Osteoblast (primary cell): ENCODE measurements at regions not wholly inside any gene's neighbourhood (a gene's known extent, or its start where the extent isn't known, plus 50 kb on each side); places are given as distances from the start of the nearest gene placed in this dataset.
A peak's percentile ranks its signal among the peaks of the same experiment; 100 is the strongest.

Source experiments
- DNase-seq: peaks from one replicate; pipeline ENCODE4 v3.0.0; 2011; ENCODE audit warnings: low spot score, mixed read lengths; ENCODE audit not compliant: insufficient read length; ENCODE audit errors: missing footprints
- H2AFZ ChIP-seq: 2 replicates; pipeline ENCODE4 v1.6.0; 2011; ENCODE audit warnings: mild to moderate bottlenecking, low read length
- H3K27ac ChIP-seq: 2 replicates; pipeline ENCODE4 v1.5.1; 2011; ENCODE audit warnings: mild to moderate bottlenecking, low read depth, low read length, moderate library complexity
- H3K27me3 ChIP-seq: 2 replicates; pipeline ENCODE4 v1.6.0; 2012; ENCODE audit warnings: mild to moderate bottlenecking, control low read depth, inconsistent platforms, low read length, moderate library complexity; ENCODE audit not compliant: insufficient read depth
- H3K36me3 ChIP-seq: 2 replicates; pipeline ENCODE4 v1.5.1; 2011; ENCODE audit warnings: mild to moderate bottlenecking, low read length, control low read depth, moderate library complexity; ENCODE audit not compliant: insufficient read depth
- H3K4me1 ChIP-seq: 2 replicates; pipeline ENCODE4 v1.5.1; 2011; ENCODE audit warnings: mild to moderate bottlenecking, low read length, control low read depth, moderate library complexity; ENCODE audit not compliant: insufficient read depth
- H3K4me2 ChIP-seq: 2 replicates; pipeline ENCODE4 v1.6.0; 2011; ENCODE audit warnings: mild to moderate bottlenecking, low read length; ENCODE audit not compliant: insufficient read depth
- H3K4me3 ChIP-seq: fragments of 200-600 bp; sonication (generic); 3 replicates; pipeline ENCODE4 v1.5.1; 2012; ENCODE audit warnings: mild to moderate bottlenecking, low read length, inconsistent platforms; ENCODE audit not compliant: insufficient read depth
- H3K79me2 ChIP-seq: 2 replicates; pipeline ENCODE4 v1.6.0; 2012; ENCODE audit warnings: mild to moderate bottlenecking, low read length, control low read depth, inconsistent platforms; ENCODE audit not compliant: insufficient read depth
- H3K9me3 ChIP-seq: 2 replicates; pipeline ENCODE4 v1.5.1; 2011; ENCODE audit warnings: low read depth, low read length, control low read depth
- H4K20me1 ChIP-seq: 2 replicates; pipeline ENCODE4 v1.6.0; 2012; ENCODE audit warnings: mild to moderate bottlenecking, low read length, control low read depth; ENCODE audit not compliant: insufficient read depth
- CTCF ChIP-seq: IDR thresholded peaks from 2 replicates; pipeline ENCODE4 v1.5.1; 2011; ENCODE audit warnings: mild to moderate bottlenecking, low read depth, low read length, moderate library complexity; ENCODE audit errors: extremely low read depth

GRCh38 chr2:51322613-51323012, 290.7 kb upstream of the NRXN1 start:
- Histone ChIP-seq H3K4me3 (no peak overlapping the region), H3K36me3 (no peaks in the 10 kb centered on the region), H3K4me2 (no peak overlapping the region), H4K20me1 (no peaks in the 10 kb centered on the region), H3K27me3 (no peaks in the 10 kb centered on the region), H3K27ac (no peak overlapping the region), H3K79me2 (no peaks in the 10 kb centered on the region), H2AFZ (no peak overlapping the region), H3K9me3 (no peaks in the 10 kb centered on the region), H3K4me1 (no peaks in the 10 kb centered on the region)
- DNase-seq: no peak
- no peak for TF ChIP-seq CTCF

DNA sequence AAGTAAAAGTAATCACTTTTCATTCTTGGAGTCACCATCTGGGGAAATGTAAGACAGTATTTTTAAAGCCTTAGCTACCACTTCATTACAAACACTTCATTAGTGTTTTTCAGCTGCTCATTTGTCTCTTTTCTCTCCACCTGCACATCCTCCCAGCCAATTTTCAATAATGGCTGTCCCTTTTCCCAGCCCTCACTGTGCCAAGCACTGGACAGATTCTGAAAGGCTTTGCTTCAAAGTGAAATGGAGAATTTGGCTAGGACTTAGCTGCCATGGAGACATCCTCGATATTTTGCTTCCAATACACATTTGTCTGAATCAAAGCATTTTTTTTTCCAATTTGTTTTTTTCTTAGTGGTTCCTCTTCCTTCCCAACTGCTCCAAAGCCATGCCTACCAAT, 272.4 kb upstream of the NRXN1 start:
- Histone ChIP-seq H3K79me2 (no peaks in the 10 kb centered on the region), H3K4me1 (no peaks in the 10 kb centered on the region), H3K9me3 (no peaks in the 10 kb centered on the region), H4K20me1 (no peaks in the 10 kb centered on the region), H2AFZ (peak overlapping the region; percentile 53), H3K27me3 (no peaks in the 10 kb centered on the region), H3K4me2 (no peak overlapping the region), H3K36me3 (no peaks in the 10 kb centered on the region), H3K4me3 (no peak overlapping the region), H3K27ac (no peak overlapping the region)
- TF ChIP-seq CTCF: no peak
- no peak for DNase-seq

GRCh38 chr2:51301381-51301780, 269.4 kb upstream of the NRXN1 start:
- no peaks in the 10 kb centered on the region for H3K79me2 ChIP-seq
- H3K4me2 ChIP-seq: no peak overlapping the region
- no peak overlapping the region for H3K27ac ChIP-seq
- H3K4me1 ChIP-seq: no peaks in the 10 kb centered on the region
- DNase-seq: no peak
- no peaks in the 10 kb centered on the region for H4K20me1 ChIP-seq
- no peak overlapping the region for H3K4me3 ChIP-seq
- no peaks in the 10 kb centered on the region for H3K9me3 ChIP-seq
- no peak for TF ChIP-seq CTCF
- H3K27me3 ChIP-seq: no peaks in the 10 kb centered on the region
- H2AFZ ChIP-seq: peak overlapping the region; percentile 41
- H3K36me3 ChIP-seq: no peaks in the 10 kb centered on the region

DNA sequence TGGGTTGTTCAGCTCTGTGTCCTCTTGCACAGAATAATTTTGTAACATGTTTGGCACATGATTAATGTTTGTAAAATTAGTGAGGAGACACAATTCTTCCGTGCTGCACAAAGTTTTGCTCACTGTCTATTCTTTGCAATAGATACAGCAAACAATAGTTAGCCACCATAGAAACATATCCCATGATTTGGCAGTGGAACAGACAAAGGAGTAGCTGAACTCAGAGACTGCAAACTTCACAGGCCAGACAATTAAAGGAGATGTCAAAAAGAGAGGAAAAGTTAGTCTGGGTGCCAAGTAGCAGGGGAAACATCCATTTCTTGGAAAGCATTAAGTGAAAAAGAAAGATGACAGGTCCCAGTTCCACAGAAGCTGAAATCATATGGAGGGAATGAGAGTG, 267.4 kb upstream of the NRXN1 start:
- H3K4me2 ChIP-seq: no peak overlapping the region
- H3K27me3 ChIP-seq: no peaks in the 10 kb centered on the region
- no peak for DNase-seq
- H3K4me1 ChIP-seq: no peaks in the 10 kb centered on the region
- H4K20me1 ChIP-seq: no peaks in the 10 kb centered on the region
- H2AFZ ChIP-seq: no peak overlapping the region
- H3K79me2 ChIP-seq: no peaks in the 10 kb centered on the region
- H3K9me3 ChIP-seq: no peaks in the 10 kb centered on the region
- H3K4me3 ChIP-seq: no peak overlapping the region
- H3K27ac ChIP-seq: no peak overlapping the region
- TF ChIP-seq CTCF: no peak
- H3K36me3 ChIP-seq: no peaks in the 10 kb centered on the region
